ENCODE measurements at regions not wholly inside any gene's neighbourhood (a gene's known extent, or its start where the extent isn't known, plus 50 kb on each side); places are given as distances from the start of the nearest gene placed in this dataset.

DNA sequence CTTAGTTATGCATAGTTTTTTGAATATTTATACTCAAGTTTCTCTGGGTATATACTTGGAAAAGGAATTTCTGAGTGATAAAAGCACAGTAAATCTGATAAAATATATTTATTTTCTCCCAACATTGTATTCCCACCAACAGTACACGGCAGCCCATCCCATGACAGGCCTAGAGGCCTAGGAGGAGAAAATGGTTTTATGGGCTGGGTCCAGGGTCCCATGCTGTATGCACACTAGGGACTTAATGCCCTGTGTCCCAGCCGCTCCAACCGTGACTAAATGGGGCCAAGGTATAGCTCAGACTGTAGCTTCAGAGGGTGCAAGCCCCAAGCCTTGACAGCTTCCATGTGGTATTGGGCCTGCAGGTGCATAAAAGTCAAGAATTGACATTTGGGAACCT, 1007.7 kb downstream of the DSC3 start:
- no peak overlapping the region for H3K4me3 Mint-ChIP-seq
- Histone ChIP-seq H3K4me2 (replicated peaks; ENCODE audit: low read depth, low read length, poor library complexity, severe bottlenecking) (no peak overlapping the region), H3K36me3 (replicated peaks in 1 of 2; ENCODE audit: control extremely low read depth in 1 of 2, control insufficient read depth in 1 of 2, extremely low read depth in 1 of 2, insufficient read depth in 2 of 2, low read length in 1 of 2) (no peaks in the 10 kb centered on the region), H3K27me3 (replicated peaks in 1 of 4; ENCODE audit: control extremely low read depth in 1 of 4, control insufficient read depth in 3 of 4, insufficient read depth in 4 of 4, low read length in 3 of 4) (no peaks in the 10 kb centered on the region), H3K4me1 (ENCODE audit: control insufficient read depth in 2 of 2, insufficient read depth in 2 of 2, low read length in 2 of 2) (no peaks in the 10 kb centered on the region), H3K4me3 (ENCODE audit: control extremely low read depth in 1 of 5, extremely low read depth in 1 of 5, insufficient read depth in 1 of 5, low read depth in 2 of 5, low read length in 4 of 5) (no peak overlapping the region), H4K20me1 (ENCODE audit: control insufficient read depth, insufficient read depth, low read length, poor library complexity, severe bottlenecking) (no peaks in the 10 kb centered on the region), H2AFZ (ENCODE audit: insufficient read depth, low read depth, low read length, poor library complexity, severe bottlenecking) (no peak overlapping the region), H3K9ac (ENCODE audit: low read length) (no peak overlapping the region), H3K9me3 (ENCODE audit: control extremely low read depth in 1 of 3, control insufficient read depth in 2 of 3, insufficient read depth in 1 of 3, low read length in 2 of 3) (peaks cover 0 to 4% (median 2%) of the 10 kb centered on the region in 3 donors), H3K27ac (ENCODE audit: low read length in 2 of 2) (no peak overlapping the region), H3K79me2 (ENCODE audit: control insufficient read depth, insufficient read depth, low read length) (no peaks in the 10 kb centered on the region)
- no peaks in the 10 kb centered on the region for H3K4me1 Mint-ChIP-seq
- no peak overlapping the region for H3K27ac Mint-ChIP-seq
- no peaks in the 10 kb centered on the region for H3K27me3 Mint-ChIP-seq
- WGBS (ENCODE audit: insufficient coverage): 93% methylated on average over 3 of the region's 3 CpGs
- ChIA-PET POLR2A (no interaction called here), CTCF (no interaction called here)
- H3K9me3 Mint-ChIP-seq (ENCODE audit: insufficient read depth): peaks cover 5% of the 10 kb centered on the region
- DNase-seq: no peak
- ATAC-seq (ENCODE audit: low read depth): no peak
- TF ChIP-seq EZH2 (IDR thresholded peaks at IDR 0.05; ENCODE audit: borderline replicate concordance, insufficient read depth, low read depth, low read length, poor library complexity, severe bottlenecking) (no peak), CTCF (IDR thresholded peaks at IDR 0.05) (no peak)
- intact Hi-C loops (cut with micrococcal nuclease): no loop called here

GRCh38 chr18:30016179-30016578, 1026.4 kb downstream of the DSC3 start:
- Histone ChIP-seq H3K4me2 (replicated peaks; ENCODE audit: low read depth, low read length, poor library complexity, severe bottlenecking) (no peak overlapping the region), H3K4me1 (ENCODE audit: control insufficient read depth in 2 of 2, insufficient read depth in 2 of 2, low read length in 2 of 2) (no peaks in the 10 kb centered on the region), H3K27me3 (replicated peaks in 1 of 4; ENCODE audit: control extremely low read depth in 1 of 4, control insufficient read depth in 3 of 4, insufficient read depth in 4 of 4, low read length in 3 of 4) (no peaks in the 10 kb centered on the region), H3K27ac (ENCODE audit: low read length in 2 of 2) (no peak overlapping the region), H2AFZ (ENCODE audit: insufficient read depth, low read depth, low read length, poor library complexity, severe bottlenecking) (no peak overlapping the region), H3K36me3 (replicated peaks in 1 of 2; ENCODE audit: control extremely low read depth in 1 of 2, control insufficient read depth in 1 of 2, extremely low read depth in 1 of 2, insufficient read depth in 2 of 2, low read length in 1 of 2) (no peaks in the 10 kb centered on the region), H4K20me1 (ENCODE audit: control insufficient read depth, insufficient read depth, low read length, poor library complexity, severe bottlenecking) (no peaks in the 10 kb centered on the region), H3K9me3 (ENCODE audit: control extremely low read depth in 1 of 3, control insufficient read depth in 2 of 3, insufficient read depth in 1 of 3, low read length in 2 of 3) (no peaks in the 10 kb centered on the region), H3K9ac (ENCODE audit: low read length) (no peak overlapping the region), H3K4me3 (ENCODE audit: control extremely low read depth in 1 of 5, extremely low read depth in 1 of 5, insufficient read depth in 1 of 5, low read depth in 2 of 5, low read length in 4 of 5) (no peak overlapping the region), H3K79me2 (ENCODE audit: control insufficient read depth, insufficient read depth, low read length) (no peaks in the 10 kb centered on the region)
- CTCF ChIA-PET: no interaction called here
- WGBS (ENCODE audit: insufficient coverage): 80% methylated on average over 1 of the region's 2 CpGs
- Mint-ChIP-seq H3K4me3 (no peak overlapping the region), H3K27me3 (no peaks in the 10 kb centered on the region), H3K27ac (no peak overlapping the region), H3K4me1 (no peaks in the 10 kb centered on the region), H3K9me3 (ENCODE audit: insufficient read depth) (no peaks in the 10 kb centered on the region)
- DNase-seq (no peak), ATAC-seq (ENCODE audit: low read depth) (no peak)
- TF ChIP-seq EZH2 (IDR thresholded peaks at IDR 0.05; ENCODE audit: borderline replicate concordance, insufficient read depth, low read depth, low read length, poor library complexity, severe bottlenecking) (no peak), CTCF (IDR thresholded peaks at IDR 0.05) (no peak)
- intact Hi-C loops (cut with micrococcal nuclease): no loop called here
- POLR2A ChIA-PET: no interaction called here

Data from B cell (primary cell).